Activated T-helper 1 cell treated with anti-CD3 and anti-CD28 coated beads, Interleukin-12 subunit alpha, Interleukin-12 subunit beta, Interleukin-2, Interleukin-4 antibody, amounts not matched to agents 30 ng/mL and 10 ng/mL and 1 ng/mL, durations not matched to agents 14 hours and 24 hours and 36 hours (primary cell): ENCODE measurements at regions not wholly inside any gene's neighbourhood (a gene's known extent, or its start where the extent isn't known, plus 50 kb on each side); places are given as distances from the start of the nearest gene placed in this dataset.

Source experiments
- DNase-seq: peaks from one replicate; pipeline ENCODE4 v3.0.0; 2021; ENCODE audit warnings: low spot score
- H3K27ac Mint-ChIP-seq: one replicate; pipeline ENCODE4 v1.8.0; 2021; ENCODE audit warnings: mild to moderate bottlenecking, mixed read lengths
- H3K27me3 Mint-ChIP-seq: one replicate; pipeline ENCODE4 v1.8.0; 2022; ENCODE audit warnings: mild to moderate bottlenecking, moderate library complexity, mixed read lengths; ENCODE audit not compliant: insufficient read depth
- H3K36me3 Mint-ChIP-seq: one replicate; pipeline ENCODE4 v1.8.0; 2021; ENCODE audit warnings: low read depth, mixed read lengths
- H3K4me1 Mint-ChIP-seq: one replicate; pipeline ENCODE4 v1.8.0; 2021; ENCODE audit warnings: low read depth, mixed read lengths
- H3K4me3 Mint-ChIP-seq: one replicate; pipeline ENCODE4 v1.8.0; 2021; ENCODE audit warnings: mild to moderate bottlenecking, moderate library complexity, mixed read lengths
- H3K9me3 Mint-ChIP-seq: one replicate; pipeline ENCODE4 v1.8.0; 2021; ENCODE audit warnings: mixed read lengths
- intact Hi-C: fragments of 100-400 bp; cut with micrococcal nuclease; formaldehyde crosslinking; loops from one replicate; pipeline ENCODE4 v1.15.1; 2024

DNA sequence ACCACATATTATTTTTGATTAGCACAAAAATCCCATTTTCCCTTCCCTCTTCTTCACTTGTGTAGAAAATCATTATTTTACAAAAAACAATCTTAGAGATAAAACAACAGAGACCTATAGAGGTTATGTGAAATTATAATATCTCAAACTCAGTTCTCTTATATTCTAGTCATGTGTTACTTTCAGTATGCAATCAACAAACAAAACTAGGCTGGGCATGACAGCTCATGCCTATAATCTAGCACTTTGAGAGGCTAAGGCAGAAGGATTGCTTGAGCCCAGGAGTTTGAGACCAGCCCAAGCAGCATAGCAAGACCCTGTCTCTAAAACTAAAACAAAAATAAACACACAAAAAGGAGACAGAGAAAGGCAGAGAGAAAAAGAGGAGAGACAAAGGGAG lies 211.4 kb upstream of the SGK1 start:
- H3K36me3 Mint-ChIP-seq = peaks cover 3% of the 10 kb centered on the region
- DNase-seq = no peak
- no peak overlapping the region for H3K4me3 Mint-ChIP-seq
- H3K27ac Mint-ChIP-seq = no peak overlapping the region
- H3K4me1 Mint-ChIP-seq = peaks cover 68% of the 10 kb centered on the region
- intact Hi-C loops = loop anchor here (5.0 kb wide), 1 partner anchor 92 kb away; no protein-coding TSS in a partner anchor
- no peaks in the 10 kb centered on the region for H3K27me3 Mint-ChIP-seq
- peaks cover 3% of the 10 kb centered on the region for H3K9me3 Mint-ChIP-seq

GRCh38 chr6:134527108-134527787 lies 209.3 kb upstream of the SGK1 start:
- Mint-ChIP-seq H3K36me3 (peaks cover 3% of the 10 kb centered on the region), H3K9me3 (peaks cover 3% of the 10 kb centered on the region), H3K27me3 (no peaks in the 10 kb centered on the region), H3K4me3 (no peak overlapping the region), H3K4me1 (peaks cover 68% of the 10 kb centered on the region), H3K27ac (no peak overlapping the region)
- intact Hi-C loops = loop anchor here (5.0 kb wide), 1 partner anchor 90 kb away; no protein-coding TSS in a partner anchor
- DNase-seq = no peak

DNA sequence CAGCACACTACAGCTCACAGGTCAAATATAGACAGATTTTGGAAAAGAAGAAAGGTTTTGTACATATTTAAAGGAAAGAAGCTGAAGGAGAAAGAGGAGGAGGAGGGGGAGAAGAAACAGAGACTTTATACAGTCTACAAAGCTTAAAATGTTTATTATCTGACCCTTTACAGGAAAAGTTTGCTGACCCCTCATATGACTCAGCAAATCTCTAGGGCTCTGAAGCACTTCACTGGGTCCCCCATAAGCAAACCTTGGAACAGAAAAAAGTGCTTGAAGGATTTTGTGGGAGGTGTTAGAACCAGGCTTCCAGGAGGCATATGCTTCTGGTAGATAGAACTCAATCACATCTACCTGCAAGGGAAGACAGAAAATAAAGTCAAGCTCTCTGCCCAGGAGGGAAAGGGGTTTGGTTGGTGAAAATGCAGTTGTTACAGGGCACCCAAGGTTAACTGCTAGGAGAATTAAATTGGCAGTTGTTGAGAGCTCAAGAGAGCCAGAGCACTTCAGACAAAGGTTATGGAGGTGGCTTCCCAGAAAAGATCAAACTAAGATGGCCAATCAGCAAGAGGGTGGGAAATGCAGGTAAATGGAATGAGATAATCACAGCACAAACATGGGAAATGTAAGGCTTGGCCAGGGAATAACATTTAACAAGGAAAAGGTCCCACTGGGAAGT lies 207.4 kb upstream of the SGK1 start:
- H3K27ac Mint-ChIP-seq = no peak overlapping the region
- peaks cover 3% of the 10 kb centered on the region for H3K9me3 Mint-ChIP-seq
- H3K4me1 Mint-ChIP-seq = peaks cover 58% of the 10 kb centered on the region
- H3K36me3 Mint-ChIP-seq = peaks cover 4% of the 10 kb centered on the region
- no peaks in the 10 kb centered on the region for H3K27me3 Mint-ChIP-seq
- intact Hi-C loops = loop anchor here (5.0 kb wide), 1 partner anchor 88 kb away; no protein-coding TSS in a partner anchor
- no peak overlapping the region for H3K4me3 Mint-ChIP-seq
- no peak for DNase-seq

DNA sequence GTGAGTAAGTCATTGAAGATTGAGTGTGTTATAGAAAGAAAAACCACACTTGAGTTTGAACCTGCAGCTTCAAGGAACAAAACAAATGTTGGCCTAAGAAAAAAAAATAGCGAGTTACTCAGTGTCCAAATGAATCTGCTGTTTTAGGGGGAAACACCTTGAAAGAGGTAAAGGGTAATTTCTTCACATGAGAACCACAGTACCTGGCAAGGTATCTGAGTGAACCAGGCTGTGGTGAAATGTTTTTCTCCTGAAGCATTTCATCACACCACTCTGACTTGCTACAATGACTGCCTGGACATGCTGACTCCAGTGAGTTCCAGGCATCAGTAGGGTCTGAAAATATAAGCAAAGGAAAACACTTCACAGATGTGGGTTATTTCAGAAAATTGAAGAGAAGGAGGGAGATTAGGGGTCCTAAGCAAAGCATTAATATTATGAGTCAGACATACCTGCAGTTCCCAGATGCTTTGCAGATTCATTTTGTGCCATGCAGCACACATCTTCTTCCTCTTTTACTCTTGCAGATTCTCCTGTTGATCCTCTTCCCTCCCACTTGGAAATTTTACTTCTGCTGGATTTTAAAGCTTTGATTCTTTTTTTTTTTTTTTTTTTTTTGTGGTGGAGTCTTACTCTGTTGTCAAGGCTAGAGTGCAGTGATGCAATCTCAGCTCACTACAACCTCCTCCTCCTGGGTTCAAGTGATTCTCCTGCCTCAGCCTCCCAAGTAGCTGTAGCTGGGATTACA lies 206.2 kb upstream of the SGK1 start:
- no peak overlapping the region for H3K27ac Mint-ChIP-seq
- H3K4me1 Mint-ChIP-seq = peaks cover 57% of the 10 kb centered on the region

GRCh38 chr6:134523051-134523450 lies 205.1 kb upstream of the SGK1 start:
- no peak overlapping the region for H3K27ac Mint-ChIP-seq
- DNase-seq = no peak
- H3K4me1 Mint-ChIP-seq = peaks cover 65% of the 10 kb centered on the region
- H3K36me3 Mint-ChIP-seq = peaks cover 1% of the 10 kb centered on the region
- intact Hi-C loops = no loop called here
- H3K4me3 Mint-ChIP-seq = no peak overlapping the region
- H3K9me3 Mint-ChIP-seq = no peaks in the 10 kb centered on the region
- no peaks in the 10 kb centered on the region for H3K27me3 Mint-ChIP-seq

More for the DNA sequence above, 206.2 kb upstream of the SGK1 start:
- no peak overlapping the region for H3K4me3 Mint-ChIP-seq
- H3K27me3 Mint-ChIP-seq = no peaks in the 10 kb centered on the region
- H3K9me3 Mint-ChIP-seq = no peaks in the 10 kb centered on the region
- H3K36me3 Mint-ChIP-seq = peaks cover 1% of the 10 kb centered on the region
- intact Hi-C loops = no loop called here
- DNase-seq = no peak

- intact Hi-C loops = no loop called here
- no peaks in the 10 kb centered on the region for H3K27me3 Mint-ChIP-seq
- H3K9me3 Mint-ChIP-seq = no peaks in the 10 kb centered on the region
- peaks cover 66% of the 10 kb centered on the region for H3K4me1 Mint-ChIP-seq
- H3K27ac Mint-ChIP-seq = no peak overlapping the region
- no peak for DNase-seq
- H3K4me3 Mint-ChIP-seq = no peak overlapping the region
- H3K36me3 Mint-ChIP-seq = peaks cover 1% of the 10 kb centered on the region
Measured at GRCh38 chr6:134521116-134521501, 203.2 kb upstream of the SGK1 start.

GRCh38 chr6:134520181-134521115 lies 202.5 kb upstream of the SGK1 start:
- intact Hi-C loops = no loop called here
- Mint-ChIP-seq H3K27me3 (no peaks in the 10 kb centered on the region), H3K4me1 (peaks cover 63% of the 10 kb centered on the region), H3K27ac (peak overlapping the region; percentile 61), H3K36me3 (peaks cover 1% of the 10 kb centered on the region), H3K9me3 (no peaks in the 10 kb centered on the region), H3K4me3 (no peak overlapping the region)
- DNase-seq = no peak

DNA sequence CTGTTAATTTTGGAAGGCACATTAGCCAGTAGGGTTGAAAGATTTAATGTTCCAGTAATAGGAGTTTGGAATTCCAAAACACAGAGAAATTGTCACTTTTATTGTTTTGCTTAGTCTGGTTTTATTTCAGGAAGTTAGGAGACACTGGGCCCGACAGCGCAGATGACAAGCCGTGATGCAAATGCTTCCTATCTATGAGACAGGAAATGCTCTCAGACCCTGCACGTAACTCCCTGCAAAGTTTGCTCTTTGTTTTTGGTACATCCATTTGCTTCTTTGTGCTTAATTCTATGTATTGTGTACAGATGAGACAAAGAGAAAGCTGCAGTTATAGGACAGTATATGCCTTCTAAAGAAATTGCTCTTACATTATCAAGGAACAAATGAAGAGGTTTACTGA lies 201.6 kb upstream of the SGK1 start:
- no peaks in the 10 kb centered on the region for H3K9me3 Mint-ChIP-seq
- intact Hi-C loops = loop anchor here (2.0 to 5.0 kb wide), 2 partner anchors 13 to 342 kb away; no protein-coding TSS in a partner anchor
- H3K4me1 Mint-ChIP-seq = peaks cover 56% of the 10 kb centered on the region
- H3K4me3 Mint-ChIP-seq = peak overlapping the region; percentile 57
- peak overlapping the region; percentile 80 for H3K27ac Mint-ChIP-seq
- DNase-seq = peak; percentile 22
- no peaks in the 10 kb centered on the region for H3K27me3 Mint-ChIP-seq
- peaks cover 1% of the 10 kb centered on the region for H3K36me3 Mint-ChIP-seq

DNA sequence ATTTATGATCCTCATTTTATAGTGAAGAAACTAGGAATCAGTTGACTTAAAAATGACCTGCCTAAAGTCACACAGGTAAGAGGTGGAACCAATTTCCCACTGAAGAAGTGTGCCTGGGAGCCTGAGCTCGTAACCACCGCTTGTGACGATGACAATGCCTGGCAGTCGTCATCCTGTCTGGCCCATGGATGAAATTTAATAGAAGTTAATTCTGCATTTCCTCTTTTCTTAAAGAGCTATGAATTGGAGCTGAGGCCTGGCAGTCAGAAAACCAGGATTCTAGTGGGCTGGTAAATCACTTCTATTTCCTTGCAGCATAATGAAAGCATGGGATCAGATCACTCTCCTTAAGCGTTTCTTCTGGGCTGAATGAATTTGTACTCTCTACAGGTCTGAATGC lies 200.0 kb upstream of the SGK1 start:
- H3K27ac Mint-ChIP-seq = no peak overlapping the region
- no peak for DNase-seq
- H3K36me3 Mint-ChIP-seq = peaks cover 1% of the 10 kb centered on the region
- no peaks in the 10 kb centered on the region for H3K9me3 Mint-ChIP-seq
- intact Hi-C loops = loop anchor here (2.0 to 5.0 kb wide), 2 partner anchors 15 to 341 kb away; no protein-coding TSS in a partner anchor
- H3K27me3 Mint-ChIP-seq = no peaks in the 10 kb centered on the region
- no peak overlapping the region for H3K4me3 Mint-ChIP-seq
- H3K4me1 Mint-ChIP-seq = peaks cover 41% of the 10 kb centered on the region

DNA sequence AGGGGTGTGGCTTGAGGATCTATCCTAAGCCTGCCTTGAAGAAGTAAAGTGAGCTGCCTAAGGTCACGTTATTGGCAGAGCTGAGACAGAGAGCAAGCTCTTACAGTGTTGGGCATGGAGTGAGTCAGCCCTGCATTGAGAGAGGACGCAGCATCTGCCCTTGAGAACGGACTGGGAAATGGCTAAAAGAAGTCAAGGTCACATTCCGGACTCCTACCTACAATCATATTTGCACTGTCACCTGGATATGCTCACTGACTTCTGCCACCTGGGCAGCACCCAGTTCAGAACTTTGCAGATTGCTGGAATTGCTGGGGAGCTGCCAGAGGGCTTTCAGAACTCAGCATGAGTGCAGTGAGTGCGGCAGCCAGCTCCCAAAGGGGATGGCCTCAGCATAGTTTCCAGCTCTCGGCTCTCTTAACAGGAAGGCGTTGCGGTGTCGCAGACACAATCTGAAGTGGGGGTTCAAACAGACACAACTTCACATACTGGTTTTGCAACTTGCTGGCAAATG lies 199.3 kb upstream of the SGK1 start:
- Mint-ChIP-seq H3K9me3 (no peaks in the 10 kb centered on the region), H3K4me1 (peaks cover 38% of the 10 kb centered on the region), H3K4me3 (no peak overlapping the region), H3K36me3 (peaks cover 1% of the 10 kb centered on the region), H3K27me3 (no peaks in the 10 kb centered on the region), H3K27ac (no peak overlapping the region)
- no peak for DNase-seq
- intact Hi-C loops = loop anchor here (5.0 kb wide), 1 partner anchor 340 kb away; no protein-coding TSS in a partner anchor

DNA sequence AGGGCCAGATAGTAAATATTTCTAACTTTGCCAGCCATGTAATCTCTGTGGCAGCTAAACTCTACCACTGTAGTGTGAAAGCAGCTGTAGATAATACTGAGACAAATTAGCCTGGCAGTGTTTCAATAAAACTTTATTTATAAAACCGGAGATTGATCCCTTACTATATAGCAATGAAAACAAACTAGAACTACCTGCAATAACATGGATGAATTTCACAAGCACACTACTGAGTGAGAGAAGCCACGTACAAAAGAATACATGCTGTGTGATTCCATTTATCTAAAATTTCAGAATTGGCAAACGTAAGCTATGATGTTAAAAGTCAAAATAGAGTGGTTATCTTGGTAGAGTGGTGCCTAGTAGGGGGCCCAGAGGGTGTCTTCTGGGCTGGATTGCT lies 198.7 kb upstream of the SGK1 start:
- Mint-ChIP-seq H3K9me3 (no peaks in the 10 kb centered on the region), H3K4me1 (peaks cover 38% of the 10 kb centered on the region)
- intact Hi-C loops = loop anchor here (5.0 kb wide), 1 partner anchor 339 kb away; no protein-coding TSS in a partner anchor

GRCh38 chr6:134515986-134516385 lies 198.1 kb upstream of the SGK1 start:
- intact Hi-C loops = loop anchor here (5.0 kb wide), 1 partner anchor 339 kb away; no protein-coding TSS in a partner anchor
- Mint-ChIP-seq H3K27me3 (no peaks in the 10 kb centered on the region), H3K9me3 (no peaks in the 10 kb centered on the region), H3K36me3 (peaks cover 1% of the 10 kb centered on the region), H3K27ac (no peak overlapping the region), H3K4me3 (no peak overlapping the region), H3K4me1 (peaks cover 36% of the 10 kb centered on the region)
- no peak for DNase-seq

More for the DNA sequence above, 198.7 kb upstream of the SGK1 start:
- no peak for DNase-seq
- no peak overlapping the region for H3K27ac Mint-ChIP-seq
- H3K4me3 Mint-ChIP-seq = no peak overlapping the region
- no peaks in the 10 kb centered on the region for H3K27me3 Mint-ChIP-seq
- H3K36me3 Mint-ChIP-seq = peaks cover 1% of the 10 kb centered on the region
